H1 (cell line): ENCODE measurements at regions not wholly inside any gene's neighbourhood (a gene's known extent, or its start where the extent isn't known, plus 50 kb on each side); places are given as distances from the start of the nearest gene placed in this dataset.

Source experiments
- CTCF ChIA-PET: fragments of 300-600 bp; sonication (Branson Sonifier 250); formaldehyde crosslinking; loops from one replicate; lab custom pipeline; 2021; ENCODE audit not compliant: partially characterized antibody; lab: Charles Lee
- POLR2A ChIA-PET: fragments of 300-600 bp; sonication (Branson Sonifier 250); formaldehyde crosslinking; loops from one replicate; lab custom pipeline; 2021; ENCODE audit warnings: inconsistent platforms; ENCODE audit not compliant: partially characterized antibody; lab: Charles Lee
- DNase-seq, 2 experiments: peaks; one replicate each; pipeline versions ENCODE4 v3.0.0 to v3.0.0-alpha.2; 2010 to 2022; ENCODE audit warnings: low spot score in 2 of 2, low read depth in 1 of 2, mixed read lengths in 1 of 2
- FAIRE-seq: peaks from 2 replicates; lab custom pipeline; 2011; peaks lifted over from hg19 to GRCh38; lab: Jason Lieb, UNC
- H2AFZ ChIP-seq: 2 replicates; pipeline ENCODE4 v1.8.1; 2012; ENCODE audit warnings: low read length, inconsistent platforms
- H2AK5ac ChIP-seq: 2 replicates; pipeline ENCODE4 v1.6.1; 2013; ENCODE audit warnings: low read depth, low read length
- H2BK120ac ChIP-seq: replicated peaks from 2 replicates; pipeline ENCODE3; 2013; ENCODE audit warnings: low read depth, low read length, inconsistent platforms
- H2BK12ac ChIP-seq: 2 replicates; pipeline ENCODE4 v1.6.1; 2013; ENCODE audit warnings: low read depth, low read length
- H2BK15ac ChIP-seq: 2 replicates; pipeline ENCODE4 v1.6.1; 2013; ENCODE audit warnings: low read length
- H2BK20ac ChIP-seq: 2 replicates; pipeline ENCODE4 v1.6.1; 2013; ENCODE audit warnings: low read length
- H2BK5ac ChIP-seq: 2 replicates; pipeline ENCODE4 v1.6.1; 2013; ENCODE audit warnings: low read depth, low read length
- H3K14ac ChIP-seq: 2 replicates; pipeline ENCODE4 v1.6.1; 2013; ENCODE audit warnings: inconsistent platforms; ENCODE audit not compliant: insufficient read length
- H3K18ac ChIP-seq: 2 replicates; pipeline ENCODE4 v1.6.1; 2013; ENCODE audit warnings: low read length; ENCODE audit errors: extremely low read depth
- H3K23ac ChIP-seq: 2 replicates; pipeline ENCODE4 v1.6.1; 2013; ENCODE audit warnings: inconsistent platforms; ENCODE audit not compliant: insufficient read length
- H3K23me2 ChIP-seq: 2 replicates; pipeline ENCODE4 v1.6.1; 2013; ENCODE audit warnings: low read depth, low read length
- H3K27ac ChIP-seq: 2 replicates; pipeline ENCODE4 v1.6.1; 2011; ENCODE audit warnings: low read depth, low read length, inconsistent platforms
- H3K27me3 ChIP-seq, 4 experiments: replicated peaks in 1 of 4; 1 replicate in 1 of 4; 2 replicates in 3 of 4; pipeline versions ENCODE4 v1.6.1 to v1.8.1; 2011 to 2013; ENCODE audit warnings: low read length in 3 of 4, mild to moderate bottlenecking in 3 of 4, inconsistent platforms in 2 of 4, mixed read lengths in 2 of 4, moderate library complexity in 1 of 4; ENCODE audit not compliant: control insufficient read depth in 3 of 4, insufficient read depth in 3 of 4; ENCODE audit errors: extremely low read depth in 1 of 4
- H3K36me3 ChIP-seq, 4 experiments: 2 replicates each; pipeline versions ENCODE4 v1.6.1 to v1.8.1; 2011 to 2013; ENCODE audit warnings: mild to moderate bottlenecking in 4 of 4, low read length in 3 of 4, moderate library complexity in 2 of 4, control low read depth in 1 of 4, inconsistent platforms in 1 of 4; ENCODE audit not compliant: insufficient read depth in 4 of 4, control insufficient read depth in 2 of 4
- H3K4ac ChIP-seq: replicated peaks from 2 replicates; pipeline ENCODE3; 2013; ENCODE audit warnings: low read length, low read depth, mixed read lengths, inconsistent platforms; ENCODE audit not compliant: insufficient read length
- H3K4me1 ChIP-seq, 4 experiments: replicated peaks in 1 of 4; 1 replicate in 1 of 4; 2 replicates in 3 of 4; pipeline versions ENCODE4 v1.6.1 to v1.8.1; 2011 to 2013; ENCODE audit warnings: low read length in 3 of 4, inconsistent platforms in 2 of 4, mixed read lengths in 1 of 4; ENCODE audit not compliant: insufficient read depth in 4 of 4, control insufficient read depth in 3 of 4
- H3K4me2 ChIP-seq, 2 experiments: 2 replicates each; pipeline versions ENCODE4 v1.6.1 to v1.8.1; 2011 to 2013; ENCODE audit warnings: low read depth in 2 of 2, low read length in 2 of 2, control low read depth in 1 of 2, inconsistent platforms in 1 of 2, mild to moderate bottlenecking in 1 of 2; ENCODE audit not compliant: insufficient read depth in 1 of 2
- H3K4me3 ChIP-seq, 4 experiments: fragments of 200-600, 300-600 bp in 1 of 4; sonication (generic), shearing (Covaris generic), sonication (Bioruptor Twin) in 1 of 4; 2 replicates each; pipeline versions ENCODE4 v1.5.1 to v1.8.1; 2011 to 2016; ENCODE audit warnings: low read length in 4 of 4, low read depth in 3 of 4, control low read depth in 2 of 4, inconsistent platforms in 2 of 4, mild to moderate bottlenecking in 2 of 4, mixed read lengths in 1 of 4, moderate library complexity in 1 of 4; ENCODE audit not compliant: insufficient read depth in 2 of 4; ENCODE audit errors: extremely low read depth in 1 of 4
- H3K56ac ChIP-seq: replicated peaks from 2 replicates; pipeline ENCODE3; 2013; ENCODE audit warnings: low read depth, mild to moderate bottlenecking, mixed read lengths, low read length, inconsistent platforms; ENCODE audit not compliant: insufficient read length
- H3K79me1 ChIP-seq: 2 replicates; pipeline ENCODE4 v1.6.1; 2013; ENCODE audit warnings: low read depth, low read length, control low read depth
- H3K79me2 ChIP-seq, 2 experiments: 2 replicates each; pipeline versions ENCODE4 v1.6.1 to v1.8.1; 2012 to 2013; ENCODE audit warnings: low read length in 2 of 2, mild to moderate bottlenecking in 2 of 2, inconsistent platforms in 1 of 2; ENCODE audit not compliant: insufficient read depth in 2 of 2, control insufficient read depth in 1 of 2
- H3K9ac ChIP-seq, 4 experiments: replicated peaks in 1 of 4; 1 replicate in 1 of 4; 2 replicates in 3 of 4; pipeline versions ENCODE4 v1.6.1 to v1.8.1; 2011 to 2013; ENCODE audit warnings: low read depth in 3 of 4, low read length in 3 of 4, control low read depth in 2 of 4, mild to moderate bottlenecking in 2 of 4, moderate library complexity in 2 of 4, inconsistent platforms in 1 of 4; ENCODE audit errors: extremely low read depth in 1 of 4
- H3K9me3 ChIP-seq, 2 experiments: 2 replicates each; pipeline versions ENCODE4 v1.6.1 to v1.8.1; 2012 to 2013; ENCODE audit warnings: mild to moderate bottlenecking in 2 of 2, moderate library complexity in 2 of 2, control low read depth in 1 of 2, inconsistent platforms in 1 of 2, low read depth in 1 of 2, low read length in 1 of 2, mixed read lengths in 1 of 2; ENCODE audit not compliant: insufficient read depth in 2 of 2
- H4K20me1 ChIP-seq, 2 experiments: replicated peaks in 1 of 2; 2 replicates each; pipeline versions ENCODE3 to v1.8.1; 2011 to 2013; ENCODE audit warnings: inconsistent platforms in 2 of 2, low read length in 2 of 2, mild to moderate bottlenecking in 1 of 2; ENCODE audit not compliant: insufficient read depth in 2 of 2, control insufficient read depth in 1 of 2
- H4K5ac ChIP-seq: 2 replicates; pipeline ENCODE4 v1.6.1; 2013; ENCODE audit warnings: low read length, low read depth, mixed read lengths, inconsistent platforms; ENCODE audit not compliant: insufficient read length
- H4K8ac ChIP-seq: 2 replicates; pipeline ENCODE4 v1.8.0; 2013; ENCODE audit warnings: mild to moderate bottlenecking, moderate library complexity, low read length, inconsistent platforms; ENCODE audit not compliant: insufficient read depth; ENCODE audit errors: extremely low read depth
- H4K91ac ChIP-seq: replicated peaks from 2 replicates; pipeline ENCODE3; 2013; ENCODE audit warnings: low read length, mixed read lengths, inconsistent platforms; ENCODE audit not compliant: insufficient read length
- CBX8 ChIP-seq: fragments of 300-800, 300-1000 bp; sonication (generic); IDR thresholded peaks from 2 replicates; pipeline ENCODE4 v1.7.1; 2016; ENCODE audit warnings: low read depth, low read length, borderline replicate concordance
- CREB1 ChIP-seq: IDR thresholded peaks from 2 replicates; pipeline ENCODE4 v1.6.1; 2012; ENCODE audit warnings: inconsistent platforms
- CTBP2 ChIP-seq: IDR thresholded peaks from 2 replicates; pipeline ENCODE4 v1.7.0; 2011; ENCODE audit warnings: borderline replicate concordance, mild to moderate bottlenecking, moderate library complexity, mixed read lengths, low read length; ENCODE audit not compliant: insufficient read depth, insufficient read length
- EP300 ChIP-seq, 2 experiments: IDR thresholded peaks; 1 replicate in 1 of 2; 2 replicates in 1 of 2; pipeline ENCODE4 v1.6.1; 2011 to 2012; ENCODE audit warnings: low read depth in 2 of 2, low read length in 2 of 2, mild to moderate bottlenecking in 2 of 2, borderline replicate concordance in 1 of 2, inconsistent platforms in 1 of 2, moderate library complexity in 1 of 2
- JUND ChIP-seq: IDR thresholded peaks from 2 replicates; pipeline ENCODE4 v1.6.1; 2011; ENCODE audit warnings: mild to moderate bottlenecking, improper control_type of control experiment, low read length
- RFX5 ChIP-seq: IDR thresholded peaks from 2 replicates; pipeline ENCODE4 v1.6.1; 2011; ENCODE audit warnings: low read depth, low read length, improper control_type of control experiment, borderline replicate concordance
- RXRA ChIP-seq: IDR thresholded peaks from 2 replicates; pipeline ENCODE4 v1.6.1; 2011; ENCODE audit warnings: low read depth, mild to moderate bottlenecking, low read length, moderate library complexity; ENCODE audit not compliant: insufficient read depth
- WGBS, 2 experiments: shearing (Covaris generic) in 1 of 2; methylation state at CpG; one replicate each; pipeline versions ENCODE4 v1.1.6 to v1.1.7; 2013 to 2015; ENCODE audit warnings: low lambda C conversion rate in 2 of 2, mixed read lengths in 2 of 2, inconsistent platforms in 1 of 2, low coverage in 1 of 2, missing lambda C conversion rate in 1 of 2; ENCODE audit not compliant: insufficient replicate concordance in 2 of 2, insufficient coverage in 1 of 2, insufficient read length in 1 of 2; ENCODE audit errors: extremely low coverage in 1 of 2, missing lambda C conversion rate in 1 of 2; 5-methylcytosine and 5-hydroxymethylcytosine counted together
- TF ChIP-seq, protein P1 (sequence below): IDR thresholded peaks from 2 replicates; pipeline ENCODE4 v1.6.1; 2012; ENCODE audit warnings: low read length, inconsistent platforms
- TF ChIP-seq, protein P2 (sequence below), 3 experiments: IDR thresholded peaks; 1 replicate in 2 of 3; 2 replicates in 1 of 3; pipeline versions ENCODE4 v1.5.1 to v1.6.1; 2011; ENCODE audit warnings: low read length in 3 of 3, mild to moderate bottlenecking in 3 of 3, inconsistent platforms in 2 of 3, low read depth in 1 of 3, moderate library complexity in 1 of 3; ENCODE audit not compliant: insufficient read depth in 1 of 3; ENCODE audit errors: control extremely low read depth in 1 of 3

DNA sequence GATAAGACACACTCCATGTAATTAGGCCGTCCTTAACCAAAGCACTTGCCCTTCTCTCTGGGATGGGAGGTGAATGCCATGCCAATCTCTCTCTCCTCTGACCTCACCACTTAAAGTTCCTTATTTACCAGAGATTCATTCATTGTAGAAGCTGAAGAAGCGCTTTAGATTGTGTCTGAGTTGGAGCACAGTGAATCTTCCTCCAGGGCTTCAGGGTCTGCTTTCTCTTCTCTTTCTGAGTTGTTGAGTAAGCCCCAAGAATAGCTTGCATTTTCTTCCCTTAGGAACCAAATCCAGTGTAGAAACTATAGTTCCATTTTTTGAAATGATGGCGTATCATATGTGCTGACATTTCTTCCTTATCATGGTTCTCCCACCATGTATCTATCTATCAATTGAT, 104.5 kb upstream of the MAML3 start:
- no peak overlapping the region for H3K27ac ChIP-seq
- FAIRE-seq: no peak
- TF ChIP-seq CREB1: no peak
- TF ChIP-seq EP300 (IDR thresholded peaks at IDR 0.05; ENCODE audit: borderline replicate concordance in 1 of 2, low read depth in 2 of 2, low read length in 2 of 2): no peak
- TF ChIP-seq, protein P1, sequence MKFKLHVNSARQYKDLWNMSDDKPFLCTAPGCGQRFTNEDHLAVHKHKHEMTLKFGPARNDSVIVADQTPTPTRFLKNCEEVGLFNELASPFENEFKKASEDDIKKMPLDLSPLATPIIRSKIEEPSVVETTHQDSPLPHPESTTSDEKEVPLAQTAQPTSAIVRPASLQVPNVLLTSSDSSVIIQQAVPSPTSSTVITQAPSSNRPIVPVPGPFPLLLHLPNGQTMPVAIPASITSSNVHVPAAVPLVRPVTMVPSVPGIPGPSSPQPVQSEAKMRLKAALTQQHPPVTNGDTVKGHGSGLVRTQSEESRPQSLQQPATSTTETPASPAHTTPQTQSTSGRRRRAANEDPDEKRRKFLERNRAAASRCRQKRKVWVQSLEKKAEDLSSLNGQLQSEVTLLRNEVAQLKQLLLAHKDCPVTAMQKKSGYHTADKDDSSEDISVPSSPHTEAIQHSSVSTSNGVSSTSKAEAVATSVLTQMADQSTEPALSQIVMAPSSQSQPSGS: no peak
- no peak for TF ChIP-seq RXRA
- no peak for TF ChIP-seq JUND
- TF ChIP-seq CTBP2: no peak
- no peak for TF ChIP-seq CBX8
- no peak for TF ChIP-seq RFX5
- TF ChIP-seq, protein P2, sequence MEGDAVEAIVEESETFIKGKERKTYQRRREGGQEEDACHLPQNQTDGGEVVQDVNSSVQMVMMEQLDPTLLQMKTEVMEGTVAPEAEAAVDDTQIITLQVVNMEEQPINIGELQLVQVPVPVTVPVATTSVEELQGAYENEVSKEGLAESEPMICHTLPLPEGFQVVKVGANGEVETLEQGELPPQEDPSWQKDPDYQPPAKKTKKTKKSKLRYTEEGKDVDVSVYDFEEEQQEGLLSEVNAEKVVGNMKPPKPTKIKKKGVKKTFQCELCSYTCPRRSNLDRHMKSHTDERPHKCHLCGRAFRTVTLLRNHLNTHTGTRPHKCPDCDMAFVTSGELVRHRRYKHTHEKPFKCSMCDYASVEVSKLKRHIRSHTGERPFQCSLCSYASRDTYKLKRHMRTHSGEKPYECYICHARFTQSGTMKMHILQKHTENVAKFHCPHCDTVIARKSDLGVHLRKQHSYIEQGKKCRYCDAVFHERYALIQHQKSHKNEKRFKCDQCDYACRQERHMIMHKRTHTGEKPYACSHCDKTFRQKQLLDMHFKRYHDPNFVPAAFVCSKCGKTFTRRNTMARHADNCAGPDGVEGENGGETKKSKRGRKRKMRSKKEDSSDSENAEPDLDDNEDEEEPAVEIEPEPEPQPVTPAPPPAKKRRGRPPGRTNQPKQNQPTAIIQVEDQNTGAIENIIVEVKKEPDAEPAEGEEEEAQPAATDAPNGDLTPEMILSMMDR (IDR thresholded peaks at IDR 0.05; ENCODE audit: control extremely low read depth in 1 of 3, insufficient read depth in 1 of 3, low read depth in 1 of 3, low read length in 3 of 3): no peak

More for the DNA sequence above, 104.5 kb upstream of the MAML3 start:
- Histone ChIP-seq H3K4me2 (no peak overlapping the region), H3K18ac (no peak overlapping the region), H3K4me3 (no peak overlapping the region), H3K9ac (no peak overlapping the region), H4K91ac (no peak overlapping the region), H3K36me3 (no peaks in the 10 kb centered on the region), H2BK12ac (no peak overlapping the region), H3K79me2 (no peaks in the 10 kb centered on the region), H3K14ac (no peak overlapping the region), H2BK120ac (no peak overlapping the region), H3K56ac (no peak overlapping the region), H3K23me2 (no peaks in the 10 kb centered on the region; the same call in 1 of the 2 replicates), H3K9me3 (no peaks in the 10 kb centered on the region), H3K27me3 (no peaks in the 10 kb centered on the region), H3K4me1 (peaks cover 0 to 3% (median under 1%) of the 10 kb centered on the region in 4 experiments; a peak in 1 of 7 replicates), H2BK5ac (no peak overlapping the region), H3K79me1 (no peaks in the 10 kb centered on the region), H4K8ac (no peak overlapping the region), H2AK5ac (no peak overlapping the region), H2BK20ac (no peak overlapping the region), H4K5ac (no peak overlapping the region), H3K23ac (no peak overlapping the region), H2BK15ac (no peak overlapping the region), H4K20me1 (no peaks in the 10 kb centered on the region), H3K4ac (no peak overlapping the region), H2AFZ (no peak overlapping the region)
- ChIA-PET POLR2A (interaction anchor here (1.0 kb wide), 1 partner anchor 107 kb away, joined by 3 read pairs; no protein-coding TSS in a partner anchor), CTCF (interaction anchor here (1.0 to 2.6 kb wide), 5 partner anchors 23 to 245 kb away, joined by 3 to 16 read pairs (median 3); no protein-coding TSS in a partner anchor)
- WGBS, 2 experiments: 92% methylated on average over 3 of the region's 3 CpGs; no CpG with 5 or more reads in 1 of the 2 experiments
- DNase-seq: no peak
